Gastrocnemius medialis (tissue), 4 donors: ENCODE measurements at regions not wholly inside any gene's neighbourhood (a gene's known extent, or its start where the extent isn't known, plus 50 kb on each side); places are given as distances from the start of the nearest gene placed in this dataset.

Source experiments
- ATAC-seq, 2 donors: fragments of 150-250 bp; one replicate each; pipeline ENCODE4 v1.9.1; 2016
- DNase-seq, 2 donors: peaks; one replicate each; pipeline ENCODE4 v3.0.0-alpha.2; 2019
- H3K27ac ChIP-seq, 4 donors: fragments of 200-600 bp; sonication (generic); 1 replicate in 1 of 4; 2 replicates in 3 of 4; pipeline ENCODE4 v1.5.1; 2016 to 2018; ENCODE audit warnings: mild to moderate bottlenecking in 2 of 4, moderate library complexity in 1 of 4
- H3K27me3 ChIP-seq, 3 donors: fragments of 200-600 bp; sonication (generic) in 2 of 3; 1 replicate in 1 of 3; 2 replicates in 2 of 3; pipeline versions ENCODE4 v1.5.1 to v1.6.0; 2016 to 2019; ENCODE audit warnings: mild to moderate bottlenecking in 1 of 3, moderate library complexity in 1 of 3
- H3K36me3 ChIP-seq, 2 donors: fragments of 200-600 bp; sonication (generic) in 1 of 2; one replicate each; pipeline ENCODE4 v1.5.1; 2017 to 2018
- H3K4me1 ChIP-seq, 2 donors: fragments of 200-600 bp; sonication (generic) in 1 of 2; one replicate each; pipeline ENCODE4 v1.5.1; 2016 to 2017; ENCODE audit warnings: mild to moderate bottlenecking in 2 of 2
- H3K4me3 ChIP-seq, 4 donors: fragments of 200-600 bp; sonication (generic) in 3 of 4; 1 replicate in 1 of 4; 2 replicates in 3 of 4; pipeline ENCODE4 v1.5.1; 2016 to 2019; ENCODE audit warnings: mild to moderate bottlenecking in 2 of 4
- H3K9me3 ChIP-seq, 3 donors: fragments of 200-600 bp; sonication (generic) in 2 of 3; 1 replicate in 1 of 3; 2 replicates in 2 of 3; pipeline ENCODE4 v1.5.1; 2016 to 2019
- POLR2A ChIP-seq, 2 donors: fragments of 450-650 bp; IDR thresholded peaks; one replicate each; pipeline ENCODE4 v1.6.1; 2017; ENCODE audit warnings: antibody characterized with exemption in 2 of 2, mild to moderate bottlenecking in 2 of 2, moderate library complexity in 2 of 2
- in situ Hi-C, 4 donors: fragments of 200-750 bp; cut with MboI; loops; one replicate each; pipeline versions ENCODE4 v1.15.0 to v1.8.0; 2017; ENCODE audit warnings: low sequenced_read_pairs in 4 of 4
- intact Hi-C: fragments of 100-400 bp; cut with DNase I; formaldehyde crosslinking; loops from one replicate; pipeline ENCODE4 v1.15.1; 2023; ENCODE audit warnings: low total_unique reads
- TF ChIP-seq, protein P1 (sequence below), 5 experiments: fragments of 450-650 bp in 3 of 5; fragments of 200-600 bp in 2 of 5; sonication (generic) in 2 of 5; IDR thresholded peaks in 4 of 5; conservative IDR thresholded peaks in 1 of 5; 1 replicate in 4 of 5; 2 replicates in 1 of 5; pipeline ENCODE4 v1.5.1; 2016 to 2019; ENCODE audit warnings: antibody characterized with exemption in 5 of 5, mild to moderate bottlenecking in 3 of 5, moderate library complexity in 3 of 5

DNA sequence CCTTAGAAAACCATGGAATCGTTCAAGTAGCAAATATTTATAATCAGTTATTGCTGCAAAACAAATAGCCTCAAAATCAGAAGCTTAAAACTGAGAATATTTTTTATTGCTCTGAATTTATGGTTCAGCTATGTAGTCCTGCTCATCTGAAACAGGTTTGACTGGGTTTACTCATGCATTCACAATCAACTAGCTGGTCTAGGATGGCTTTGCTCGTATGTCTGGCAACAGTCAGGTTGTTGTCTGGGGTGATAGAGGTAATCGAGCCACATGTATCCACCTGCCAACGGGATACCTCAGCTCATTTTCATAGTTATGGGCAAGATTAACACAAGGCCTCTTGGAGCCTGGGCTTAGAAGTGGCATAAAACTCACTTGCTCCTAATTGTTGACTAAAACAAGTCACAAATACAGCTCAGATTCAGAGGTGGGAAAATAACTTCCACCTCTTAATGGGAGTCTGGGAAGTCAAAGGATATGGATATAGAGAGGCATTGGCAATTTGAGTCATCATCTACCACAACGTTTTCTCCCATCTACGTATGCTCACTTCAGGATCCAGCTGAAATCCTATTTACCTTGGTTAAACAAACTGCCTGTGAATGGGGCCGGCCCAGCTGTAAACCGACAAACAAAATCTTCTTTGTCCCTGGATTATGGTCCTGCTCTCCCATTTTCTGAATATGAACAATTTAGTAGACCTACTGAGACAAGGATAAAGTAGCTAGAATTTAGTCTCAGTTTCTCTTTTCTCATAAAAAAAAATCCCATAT, 54.5 kb upstream of the TENT5A start:
- no peak for ATAC-seq
- in situ Hi-C loops, result no loop called here

DNA sequence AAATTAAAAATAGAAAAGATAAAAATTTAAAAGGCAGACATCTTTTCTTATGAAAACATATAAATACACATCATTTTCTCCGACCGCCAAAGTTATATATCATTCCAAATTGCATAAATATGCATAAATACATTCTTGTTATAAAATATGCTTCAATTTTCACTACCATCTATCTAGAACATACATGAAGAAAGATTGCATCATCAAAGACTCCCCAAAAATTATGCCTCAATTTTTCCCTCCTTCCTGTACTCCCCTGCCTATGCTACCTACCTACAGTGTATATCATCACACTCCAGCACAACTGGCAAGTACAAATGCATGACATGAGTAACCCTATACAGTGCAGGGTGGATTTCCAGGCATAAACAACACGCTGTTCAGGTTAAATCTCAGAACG, 49.9 kb upstream of the TENT5A start:
- Histone ChIP-seq H3K4me3 (no peak overlapping the region), H3K27ac (no peak overlapping the region), H3K27me3 (no peaks in the 10 kb centered on the region), H3K4me1 (no peaks in the 10 kb centered on the region), H3K36me3 (no peaks in the 10 kb centered on the region), H3K9me3 (no peaks in the 10 kb centered on the region)
- ATAC-seq (no peak), DNase-seq (no peak)
- TF ChIP-seq POLR2A (IDR thresholded peaks at IDR 0.05), result no peak
- TF ChIP-seq, protein P1, sequence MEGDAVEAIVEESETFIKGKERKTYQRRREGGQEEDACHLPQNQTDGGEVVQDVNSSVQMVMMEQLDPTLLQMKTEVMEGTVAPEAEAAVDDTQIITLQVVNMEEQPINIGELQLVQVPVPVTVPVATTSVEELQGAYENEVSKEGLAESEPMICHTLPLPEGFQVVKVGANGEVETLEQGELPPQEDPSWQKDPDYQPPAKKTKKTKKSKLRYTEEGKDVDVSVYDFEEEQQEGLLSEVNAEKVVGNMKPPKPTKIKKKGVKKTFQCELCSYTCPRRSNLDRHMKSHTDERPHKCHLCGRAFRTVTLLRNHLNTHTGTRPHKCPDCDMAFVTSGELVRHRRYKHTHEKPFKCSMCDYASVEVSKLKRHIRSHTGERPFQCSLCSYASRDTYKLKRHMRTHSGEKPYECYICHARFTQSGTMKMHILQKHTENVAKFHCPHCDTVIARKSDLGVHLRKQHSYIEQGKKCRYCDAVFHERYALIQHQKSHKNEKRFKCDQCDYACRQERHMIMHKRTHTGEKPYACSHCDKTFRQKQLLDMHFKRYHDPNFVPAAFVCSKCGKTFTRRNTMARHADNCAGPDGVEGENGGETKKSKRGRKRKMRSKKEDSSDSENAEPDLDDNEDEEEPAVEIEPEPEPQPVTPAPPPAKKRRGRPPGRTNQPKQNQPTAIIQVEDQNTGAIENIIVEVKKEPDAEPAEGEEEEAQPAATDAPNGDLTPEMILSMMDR (IDR thresholded peaks at IDR 0.05 in 4 of 5, conservative IDR thresholded peaks at IDR 0.05 in 1 of 5), result no peak
- intact Hi-C loops, result no loop called here
- in situ Hi-C loops, result no loop called here

More for the DNA sequence above, 54.5 kb upstream of the TENT5A start:
- H3K4me1 ChIP-seq, result no peaks in the 10 kb centered on the region
- DNase-seq, result no peak
- no peak for TF ChIP-seq POLR2A (IDR thresholded peaks at IDR 0.05)
- TF ChIP-seq, protein P1 (IDR thresholded peaks at IDR 0.05 in 4 of 5, conservative IDR thresholded peaks at IDR 0.05 in 1 of 5), result no peak
- H3K9me3 ChIP-seq, result no peaks in the 10 kb centered on the region
- no peak overlapping the region for H3K4me3 ChIP-seq
- no peaks in the 10 kb centered on the region for H3K36me3 ChIP-seq
- intact Hi-C loops, result no loop called here
- H3K27me3 ChIP-seq, result no peaks in the 10 kb centered on the region
- no peak overlapping the region for H3K27ac ChIP-seq
